ENCODE measurements at regions not wholly inside any gene's neighbourhood (a gene's known extent, or its start where the extent isn't known, plus 50 kb on each side); places are given as distances from the start of the nearest gene placed in this dataset.
"Not testable (repeated sequence)": the region's sequence is repeated elsewhere in the genome, so short reads cannot be mapped to it uniquely, and the experiment has no call there.

DNA sequence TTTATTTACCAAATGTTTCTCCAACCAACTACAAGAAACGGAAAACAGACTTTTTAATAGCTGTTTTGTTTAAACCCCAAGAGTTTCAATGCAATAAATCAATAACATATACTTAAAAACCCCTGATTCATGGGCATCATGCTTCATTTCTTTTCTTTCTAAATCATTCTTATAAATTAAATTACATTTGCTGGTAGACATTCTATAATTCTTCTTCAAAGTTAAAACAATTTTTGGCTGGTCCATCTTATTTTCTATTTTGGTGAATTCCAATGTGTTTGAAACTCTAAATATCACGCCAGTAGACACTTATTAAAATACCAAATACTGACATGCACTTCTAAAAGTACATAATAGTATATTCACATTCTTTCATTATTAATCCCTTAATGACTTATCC is 408.6 kb downstream of the LIG4 start:
- Histone ChIP-seq H3K4me1 (ENCODE audit: control insufficient read depth in 3 of 3, insufficient read depth in 2 of 3, low read depth in 1 of 3, low read length in 2 of 3) (no peaks in the 10 kb centered on the region), H3K36me3 (ENCODE audit: control insufficient read depth in 3 of 3, insufficient read depth in 2 of 3, low read depth in 1 of 3, low read length in 3 of 3) (no peaks in the 10 kb centered on the region), H3K27me3 (ENCODE audit: control insufficient read depth in 3 of 3, insufficient read depth in 3 of 3, low read length in 3 of 3) (no peaks in the 10 kb centered on the region), H3K9me3 (ENCODE audit: control insufficient read depth in 2 of 2, insufficient read depth in 1 of 2, low read depth in 1 of 2, low read length in 1 of 2) (no peaks in the 10 kb centered on the region), H3K27ac (ENCODE audit: low read depth in 1 of 3, low read length in 2 of 3) (no peak overlapping the region), H3K4me3 (ENCODE audit: low read depth in 1 of 3, low read length in 3 of 3) (no peak overlapping the region)
- no peak for FAIRE-seq
- no peak for DNase-seq
- WGBS, 3 donors = 65 to 71% (median 71%) methylated on average over 2 of the region's 2 CpGs

DNA sequence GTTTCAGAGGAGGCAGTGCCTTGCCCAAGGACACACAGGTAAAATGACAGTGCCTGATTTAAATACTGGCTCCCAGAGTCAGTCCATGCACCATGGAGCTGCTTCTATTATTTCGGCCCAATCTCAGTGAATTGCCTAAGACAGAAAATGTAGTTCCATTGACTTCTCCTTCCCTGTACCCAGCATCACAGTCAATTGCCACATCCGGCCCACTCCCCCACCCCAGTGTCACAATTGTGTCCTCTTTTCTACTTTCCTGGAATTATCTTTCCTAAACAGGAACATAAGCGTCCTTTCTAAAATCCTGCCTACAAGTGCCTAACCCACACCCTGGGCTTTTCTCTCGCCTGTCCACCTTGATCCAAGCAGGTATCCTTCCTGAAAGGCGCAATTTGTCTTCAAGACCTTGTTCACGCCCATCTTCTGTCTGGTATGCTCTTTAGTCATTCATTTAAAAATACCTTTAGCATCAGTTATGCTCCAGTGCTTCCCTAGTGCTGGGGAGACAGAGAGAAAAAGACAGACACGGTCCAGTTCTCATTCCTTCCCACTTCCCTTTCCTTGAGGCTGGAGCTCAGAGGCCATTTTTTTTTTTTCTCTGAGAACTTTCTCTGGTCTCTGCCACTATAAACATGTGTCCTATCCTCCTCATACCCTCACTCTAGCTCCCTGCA is 411.4 kb downstream of the LIG4 start:
- Histone ChIP-seq H3K4me3 (ENCODE audit: low read depth in 1 of 3, low read length in 3 of 3) (no peak overlapping the region), H3K27ac (ENCODE audit: low read depth in 1 of 3, low read length in 2 of 3) (no peak overlapping the region), H3K9me3 (ENCODE audit: control insufficient read depth in 2 of 2, insufficient read depth in 1 of 2, low read depth in 1 of 2, low read length in 1 of 2) (no peaks in the 10 kb centered on the region), H3K4me1 (ENCODE audit: control insufficient read depth in 3 of 3, insufficient read depth in 2 of 3, low read depth in 1 of 3, low read length in 2 of 3) (no peaks in the 10 kb centered on the region), H3K36me3 (ENCODE audit: control insufficient read depth in 3 of 3, insufficient read depth in 2 of 3, low read depth in 1 of 3, low read length in 3 of 3) (no peaks in the 10 kb centered on the region), H3K27me3 (ENCODE audit: control insufficient read depth in 3 of 3, insufficient read depth in 3 of 3, low read length in 3 of 3) (no peaks in the 10 kb centered on the region)
- WGBS, 3 donors = 76 to 84% (median 79%) methylated on average over 7 of the region's 7 CpGs
- FAIRE-seq (no peak), DNase-seq (no peak)

DNA sequence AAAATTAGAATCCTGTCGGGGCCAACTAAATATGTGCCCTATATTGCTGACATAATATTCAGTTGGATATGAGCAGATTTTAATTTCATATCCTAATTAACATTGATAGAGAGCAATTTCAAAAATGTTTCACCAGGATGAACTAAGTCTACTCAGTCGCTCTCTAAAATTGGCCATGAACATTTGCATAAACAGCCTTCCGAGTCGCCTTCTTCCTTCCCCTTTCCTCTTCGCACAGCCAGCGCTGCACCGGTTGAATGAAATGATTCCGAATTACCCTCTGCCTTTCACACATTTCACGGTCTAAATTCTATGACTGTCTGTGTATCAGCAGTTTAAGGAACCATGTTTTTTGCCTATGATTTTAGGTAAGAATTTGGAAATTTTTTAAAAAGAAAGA is 413.7 kb downstream of the LIG4 start:
- no peak for FAIRE-seq
- Histone ChIP-seq H3K27ac (ENCODE audit: low read depth in 1 of 3, low read length in 2 of 3) (no peak overlapping the region), H3K36me3 (ENCODE audit: control insufficient read depth in 3 of 3, insufficient read depth in 2 of 3, low read depth in 1 of 3, low read length in 3 of 3) (no peaks in the 10 kb centered on the region), H3K9me3 (ENCODE audit: control insufficient read depth in 2 of 2, insufficient read depth in 1 of 2, low read depth in 1 of 2, low read length in 1 of 2) (no peaks in the 10 kb centered on the region), H3K27me3 (ENCODE audit: control insufficient read depth in 3 of 3, insufficient read depth in 3 of 3, low read length in 3 of 3) (no peaks in the 10 kb centered on the region), H3K4me3 (ENCODE audit: low read depth in 1 of 3, low read length in 3 of 3) (no peak overlapping the region), H3K4me1 (ENCODE audit: control insufficient read depth in 3 of 3, insufficient read depth in 2 of 3, low read depth in 1 of 3, low read length in 2 of 3) (no peaks in the 10 kb centered on the region)
- DNase-seq = no peak
- 66 to 83% (median 76%) methylated on average over 9 of the region's 9 CpGs for WGBS, 3 donors

DNA sequence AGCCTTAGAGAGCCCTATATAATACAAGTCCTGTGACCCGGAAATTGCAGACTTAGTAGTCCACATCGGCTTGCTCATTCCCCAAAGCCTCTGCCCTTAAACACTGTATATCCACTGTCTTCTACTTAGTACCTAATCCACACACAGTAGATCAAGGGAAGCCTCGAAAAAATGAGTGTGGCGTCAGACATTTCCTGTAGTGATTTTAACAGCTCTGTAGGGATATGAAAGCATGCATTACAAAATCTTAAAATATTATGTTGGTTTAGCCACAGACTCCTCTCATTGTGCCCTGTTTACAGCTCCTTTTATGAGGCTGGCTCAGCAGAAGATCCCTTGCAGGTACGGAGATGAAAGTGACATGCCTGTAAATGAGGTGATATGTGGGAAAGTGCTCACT is 416.3 kb downstream of the LIG4 start:
- no peak for FAIRE-seq
- Histone ChIP-seq H3K27ac (ENCODE audit: low read depth in 1 of 3, low read length in 2 of 3) (no peak overlapping the region), H3K9me3 (ENCODE audit: control insufficient read depth in 2 of 2, insufficient read depth in 1 of 2, low read depth in 1 of 2, low read length in 1 of 2) (no peaks in the 10 kb centered on the region), H3K4me1 (ENCODE audit: control insufficient read depth in 3 of 3, insufficient read depth in 2 of 3, low read depth in 1 of 3, low read length in 2 of 3) (no peaks in the 10 kb centered on the region), H3K4me3 (ENCODE audit: low read depth in 1 of 3, low read length in 3 of 3) (no peak overlapping the region), H3K36me3 (ENCODE audit: control insufficient read depth in 3 of 3, insufficient read depth in 2 of 3, low read depth in 1 of 3, low read length in 3 of 3) (no peaks in the 10 kb centered on the region), H3K27me3 (ENCODE audit: control insufficient read depth in 3 of 3, insufficient read depth in 3 of 3, low read length in 3 of 3) (no peaks in the 10 kb centered on the region)
- WGBS, 3 donors = 40 to 46% (median 43%) methylated on average over 5 of the region's 5 CpGs
- no peak for DNase-seq

DNA sequence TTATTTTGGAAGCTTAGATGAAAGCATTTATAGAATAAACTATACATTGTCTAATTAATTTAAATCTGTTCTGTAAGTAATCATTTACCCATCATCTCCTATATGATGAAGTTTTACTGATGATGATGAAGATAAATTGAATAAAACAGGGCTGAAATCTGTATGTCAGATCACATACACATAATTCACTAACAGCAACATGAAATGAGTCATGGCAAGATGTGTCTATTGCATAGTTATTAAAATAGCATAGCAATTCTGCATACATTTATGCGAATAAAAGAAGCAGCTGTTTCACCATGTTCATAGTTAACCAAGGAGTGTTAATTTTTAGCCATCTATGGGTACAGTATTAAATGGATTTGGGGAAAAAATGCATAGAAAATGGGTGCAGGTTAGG is 424.9 kb downstream of the LIG4 start:
- no peaks in the 10 kb centered on the region for H3K9me3 ChIP-seq (ENCODE audit: control insufficient read depth in 2 of 2, insufficient read depth in 1 of 2, low read depth in 1 of 2, low read length in 1 of 2)
- H3K4me3 ChIP-seq (ENCODE audit: low read depth in 1 of 3, low read length in 3 of 3) = no peak overlapping the region
- DNase-seq (no peak), FAIRE-seq (no peak)
- WGBS, 3 donors = 88 to 92% (median 90%) methylated on average over 1 of the region's 1 CpG
- H3K27me3 ChIP-seq (ENCODE audit: control insufficient read depth in 3 of 3, insufficient read depth in 3 of 3, low read length in 3 of 3) = no peaks in the 10 kb centered on the region
- no peaks in the 10 kb centered on the region for H3K4me1 ChIP-seq (ENCODE audit: control insufficient read depth in 3 of 3, insufficient read depth in 2 of 3, low read depth in 1 of 3, low read length in 2 of 3)
- no peaks in the 10 kb centered on the region for H3K36me3 ChIP-seq (ENCODE audit: control insufficient read depth in 3 of 3, insufficient read depth in 2 of 3, low read depth in 1 of 3, low read length in 3 of 3)
- H3K27ac ChIP-seq (ENCODE audit: low read depth in 1 of 3, low read length in 2 of 3) = no peak overlapping the region

DNA sequence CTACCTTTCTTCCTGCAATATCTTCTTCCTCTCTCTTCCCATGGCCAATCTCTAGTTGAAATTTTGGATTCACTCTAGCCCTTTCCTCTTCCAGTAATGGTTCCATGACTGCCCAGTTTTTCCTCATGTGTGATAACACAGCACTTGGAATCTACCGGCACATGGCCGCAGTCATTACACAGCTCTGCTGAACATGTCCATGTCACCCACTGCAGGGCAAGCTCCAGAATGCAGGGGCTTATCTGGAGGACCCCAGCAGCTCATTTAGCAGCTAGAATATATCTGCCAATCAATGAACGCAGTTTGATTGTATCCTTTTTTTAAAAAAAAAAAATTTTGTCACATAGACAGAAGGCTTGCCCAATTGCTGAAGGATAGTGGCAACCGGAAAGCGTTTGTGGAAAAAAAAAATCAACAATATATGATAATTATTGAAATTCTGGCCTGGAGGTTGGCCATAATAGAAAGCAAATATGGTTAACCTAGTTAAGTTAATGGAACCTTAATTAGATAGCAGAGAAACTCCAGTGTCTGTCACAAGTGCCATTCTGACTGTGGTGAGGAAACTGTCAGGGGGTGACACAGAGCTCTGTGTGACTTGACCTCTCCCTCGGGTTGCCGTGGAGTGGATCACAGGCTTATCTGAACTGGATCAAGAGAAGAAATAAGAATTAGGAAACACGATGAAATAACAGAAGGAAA is 426.7 kb downstream of the LIG4 start:
- no peaks in the 10 kb centered on the region for H3K9me3 ChIP-seq (ENCODE audit: control insufficient read depth in 2 of 2, insufficient read depth in 1 of 2, low read depth in 1 of 2, low read length in 1 of 2)
- WGBS, 3 donors = 73 to 78% (median 77%) methylated on average over 8 of the region's 8 CpGs
- no peaks in the 10 kb centered on the region for H3K4me1 ChIP-seq (ENCODE audit: control insufficient read depth in 3 of 3, insufficient read depth in 2 of 3, low read depth in 1 of 3, low read length in 2 of 3)
- H3K27me3 ChIP-seq (ENCODE audit: control insufficient read depth in 3 of 3, insufficient read depth in 3 of 3, low read length in 3 of 3) = no peaks in the 10 kb centered on the region
- no peak overlapping the region for H3K4me3 ChIP-seq (ENCODE audit: low read depth in 1 of 3, low read length in 3 of 3)
- H3K36me3 ChIP-seq (ENCODE audit: control insufficient read depth in 3 of 3, insufficient read depth in 2 of 3, low read depth in 1 of 3, low read length in 3 of 3) = no peaks in the 10 kb centered on the region
- H3K27ac ChIP-seq (ENCODE audit: low read depth in 1 of 3, low read length in 2 of 3) = no peak overlapping the region
- DNase-seq = no peak
- FAIRE-seq = no peak

DNA sequence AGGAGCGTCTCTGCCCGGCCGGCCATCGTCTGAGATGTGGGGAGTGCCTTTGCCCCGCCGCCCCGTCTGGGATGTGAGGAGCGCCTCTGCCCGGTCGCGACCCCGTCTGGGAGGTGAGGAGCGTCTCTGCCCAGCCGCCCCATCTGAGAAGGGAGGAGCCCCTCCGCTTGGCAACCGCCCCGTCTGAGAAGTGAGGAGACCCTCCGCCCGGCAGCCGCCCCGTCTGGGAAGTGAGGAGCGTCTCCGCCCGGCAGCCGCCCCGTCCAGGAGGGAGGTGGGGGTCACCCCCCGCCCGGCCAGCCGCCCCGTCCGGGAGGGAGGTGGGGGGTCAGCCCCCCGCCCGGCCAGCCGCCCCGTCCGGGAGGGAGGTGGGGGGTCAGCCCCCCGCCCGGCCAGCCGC is 432.7 kb downstream of the LIG4 start:
- not testable (repeated sequence) for H3K4me3 ChIP-seq (ENCODE audit: low read depth in 1 of 3, low read length in 3 of 3); H3K36me3 ChIP-seq (ENCODE audit: control insufficient read depth in 3 of 3, insufficient read depth in 2 of 3, low read depth in 1 of 3, low read length in 3 of 3); H3K4me1 ChIP-seq (ENCODE audit: control insufficient read depth in 3 of 3, insufficient read depth in 2 of 3, low read depth in 1 of 3, low read length in 2 of 3); FAIRE-seq; H3K27ac ChIP-seq (ENCODE audit: low read depth in 1 of 3, low read length in 2 of 3); DNase-seq; H3K27me3 ChIP-seq (ENCODE audit: control insufficient read depth in 3 of 3, insufficient read depth in 3 of 3, low read length in 3 of 3); H3K9me3 ChIP-seq (ENCODE audit: control insufficient read depth in 2 of 2, insufficient read depth in 1 of 2, low read depth in 1 of 2, low read length in 1 of 2)
- WGBS, 3 donors = 94 to 99% (median 94%) methylated on average over 8 to 39 of the region's 39 CpGs

DNA sequence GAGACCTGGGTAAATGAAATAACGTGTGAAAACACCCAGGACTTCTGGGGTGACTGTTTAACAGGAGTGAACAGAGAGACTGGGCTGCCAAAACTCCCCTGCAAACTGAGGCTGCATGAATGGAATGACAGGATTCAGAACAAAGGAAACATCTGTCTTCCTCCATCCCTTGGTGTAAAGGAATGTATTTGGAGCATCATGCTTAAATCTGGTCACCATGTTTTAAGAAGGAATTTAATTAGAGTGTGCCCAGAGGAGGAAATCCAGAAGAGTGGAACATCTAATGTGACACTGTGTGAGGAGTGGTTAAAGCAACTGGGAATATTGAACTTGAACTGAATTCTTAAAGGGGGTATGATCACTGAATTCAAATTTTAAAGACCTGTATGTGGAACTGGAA is 437.2 kb downstream of the LIG4 start:
- WGBS, 3 donors = 50 to 61% (median 57%) methylated on average over 1 of the region's 1 CpG
- H3K9me3 ChIP-seq (ENCODE audit: control insufficient read depth in 2 of 2, insufficient read depth in 1 of 2, low read depth in 1 of 2, low read length in 1 of 2) = no peaks in the 10 kb centered on the region
- H3K4me3 ChIP-seq (ENCODE audit: low read depth in 1 of 3, low read length in 3 of 3) = no peak overlapping the region
- no peak overlapping the region for H3K27ac ChIP-seq (ENCODE audit: low read depth in 1 of 3, low read length in 2 of 3)
- no peak for FAIRE-seq
- no peaks in the 10 kb centered on the region for H3K36me3 ChIP-seq (ENCODE audit: control insufficient read depth in 3 of 3, insufficient read depth in 2 of 3, low read depth in 1 of 3, low read length in 3 of 3)
- H3K27me3 ChIP-seq (ENCODE audit: control insufficient read depth in 3 of 3, insufficient read depth in 3 of 3, low read length in 3 of 3) = no peaks in the 10 kb centered on the region
- no peak for DNase-seq
- H3K4me1 ChIP-seq (ENCODE audit: control insufficient read depth in 3 of 3, insufficient read depth in 2 of 3, low read depth in 1 of 3, low read length in 2 of 3) = no peaks in the 10 kb centered on the region

DNA sequence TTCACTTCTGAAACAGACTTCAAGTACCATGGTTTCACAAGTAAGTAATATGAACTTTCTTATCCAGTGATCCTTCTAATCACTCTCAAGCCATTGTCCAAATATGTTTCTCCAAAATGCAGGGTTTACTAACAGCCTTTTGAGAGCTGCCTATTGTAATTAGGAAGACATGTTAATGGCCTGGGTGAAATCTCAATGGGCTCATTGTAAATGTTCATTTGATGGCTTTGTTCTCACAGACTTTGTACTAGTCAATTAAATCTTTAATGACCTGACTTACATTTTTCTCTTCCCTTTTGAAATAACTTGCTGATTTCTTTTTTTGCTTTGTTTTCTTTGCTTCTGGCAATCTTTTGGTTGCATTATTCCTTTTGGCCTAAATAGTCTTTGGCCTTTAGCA is 444.8 kb downstream of the LIG4 start:
- no peak for DNase-seq
- Histone ChIP-seq H3K4me3 (ENCODE audit: low read depth in 1 of 3, low read length in 3 of 3) (no peak overlapping the region), H3K36me3 (ENCODE audit: control insufficient read depth in 3 of 3, insufficient read depth in 2 of 3, low read depth in 1 of 3, low read length in 3 of 3) (no peaks in the 10 kb centered on the region), H3K27me3 (ENCODE audit: control insufficient read depth in 3 of 3, insufficient read depth in 3 of 3, low read length in 3 of 3) (no peaks in the 10 kb centered on the region), H3K4me1 (ENCODE audit: control insufficient read depth in 3 of 3, insufficient read depth in 2 of 3, low read depth in 1 of 3, low read length in 2 of 3) (no peaks in the 10 kb centered on the region), H3K27ac (ENCODE audit: low read depth in 1 of 3, low read length in 2 of 3) (no peak overlapping the region), H3K9me3 (ENCODE audit: control insufficient read depth in 2 of 2, insufficient read depth in 1 of 2, low read depth in 1 of 2, low read length in 1 of 2) (no peaks in the 10 kb centered on the region)
- no peak for FAIRE-seq
